Nephron (organoid): ENCODE measurements at regions not wholly inside any gene's neighbourhood (a gene's known extent, or its start where the extent isn't known, plus 50 kb on each side); places are given as distances from the start of the nearest gene placed in this dataset.

Experiments used
- H3K27ac Mint-ChIP-seq, 3 experiments: 2 replicates each; pipeline ENCODE4 v1.8.0; 2020; ENCODE audit warnings: mixed read lengths in 3 of 3, mild to moderate bottlenecking in 2 of 3, moderate library complexity in 1 of 3
- H3K27me3 Mint-ChIP-seq: 2 replicates; pipeline ENCODE4 v1.8.0; 2021; ENCODE audit warnings: low read depth, mild to moderate bottlenecking, moderate library complexity, mixed read lengths
- H3K36me3 Mint-ChIP-seq: 2 replicates; pipeline ENCODE4 v1.8.0; 2020; ENCODE audit warnings: low read depth, mixed read lengths
- H3K4me1 Mint-ChIP-seq: 2 replicates; pipeline ENCODE4 v1.8.0; 2020; ENCODE audit warnings: mixed read lengths
- H3K4me3 Mint-ChIP-seq, 3 experiments: 2 replicates each; pipeline ENCODE4 v1.8.0; 2020; ENCODE audit warnings: mild to moderate bottlenecking in 3 of 3, mixed read lengths in 3 of 3, moderate library complexity in 2 of 3
- H3K9me3 Mint-ChIP-seq: 2 replicates; pipeline ENCODE4 v1.8.0; 2020; ENCODE audit warnings: mixed read lengths
- CTCF ChIP-seq, 3 experiments: fragments of 200-600 bp; sonication (generic); IDR thresholded peaks; one replicate each; pipeline ENCODE4 v1.5.0; 2021; ENCODE audit warnings: antibody characterized with exemption in 3 of 3; ENCODE audit not compliant: unreplicated experiment in 3 of 3

DNA sequence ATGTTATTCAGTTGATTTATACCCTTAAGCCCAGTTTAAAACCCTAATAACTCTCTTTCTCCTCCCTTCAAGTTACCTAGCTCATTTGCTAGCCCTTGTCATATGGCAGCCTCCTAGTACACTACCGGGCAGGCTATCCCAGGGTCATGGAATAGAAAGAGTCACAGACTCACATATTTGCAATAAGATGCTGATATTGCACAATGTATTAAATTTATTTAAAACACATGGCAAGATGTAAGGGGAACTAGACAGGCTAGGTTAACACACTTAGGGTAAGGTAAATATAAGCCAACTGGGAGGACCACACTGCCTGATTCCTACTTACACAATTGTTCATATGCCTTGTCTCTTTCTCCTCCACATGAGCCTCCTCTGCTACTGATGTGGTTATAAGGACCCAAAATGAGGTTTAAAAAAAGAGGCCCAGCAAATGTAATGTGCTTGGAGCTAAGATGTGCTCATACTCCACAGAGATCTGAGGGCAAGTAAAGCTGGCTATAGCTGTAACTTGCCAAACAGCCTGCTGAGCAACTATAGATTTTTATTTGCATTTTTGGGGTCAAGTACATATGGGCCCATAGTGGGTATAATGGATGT is 130.0 kb downstream of the ENC1 start:
- Mint-ChIP-seq H3K4me3 (no peak overlapping the region), H3K36me3 (no peaks in the 10 kb centered on the region), H3K27ac (no peak overlapping the region), H3K27me3 (no peaks in the 10 kb centered on the region), H3K9me3 (no peaks in the 10 kb centered on the region), H3K4me1 (peaks cover 29% of the 10 kb centered on the region)
- TF ChIP-seq CTCF (IDR thresholded peaks at IDR 0.05; ENCODE audit: unreplicated experiment in 3 of 3): no peak

- Mint-ChIP-seq H3K27ac (peak overlapping the region; percentile 70 to 78 (median 71)), H3K4me1 (peaks cover 35% of the 10 kb centered on the region), H3K4me3 (no peak overlapping the region), H3K27me3 (no peaks in the 10 kb centered on the region), H3K36me3 (no peaks in the 10 kb centered on the region), H3K9me3 (no peaks in the 10 kb centered on the region)
- TF ChIP-seq CTCF (IDR thresholded peaks at IDR 0.05; ENCODE audit: unreplicated experiment in 3 of 3): no peak
Observed at GRCh38 chr5:74507370-74508005, 133.0 kb downstream of the ENC1 start.

GRCh38 chr5:74506119-74506518 is 134.4 kb downstream of the ENC1 start:
- H3K9me3 Mint-ChIP-seq: no peaks in the 10 kb centered on the region
- H3K27me3 Mint-ChIP-seq: no peaks in the 10 kb centered on the region
- H3K27ac Mint-ChIP-seq: peak overlapping the region; percentile 72 to 86 (median 76)
- TF ChIP-seq CTCF (IDR thresholded peaks at IDR 0.05; ENCODE audit: unreplicated experiment in 3 of 3): no peak
- no peaks in the 10 kb centered on the region for H3K36me3 Mint-ChIP-seq
- H3K4me3 Mint-ChIP-seq: no peak overlapping the region
- peaks cover 43% of the 10 kb centered on the region for H3K4me1 Mint-ChIP-seq

DNA sequence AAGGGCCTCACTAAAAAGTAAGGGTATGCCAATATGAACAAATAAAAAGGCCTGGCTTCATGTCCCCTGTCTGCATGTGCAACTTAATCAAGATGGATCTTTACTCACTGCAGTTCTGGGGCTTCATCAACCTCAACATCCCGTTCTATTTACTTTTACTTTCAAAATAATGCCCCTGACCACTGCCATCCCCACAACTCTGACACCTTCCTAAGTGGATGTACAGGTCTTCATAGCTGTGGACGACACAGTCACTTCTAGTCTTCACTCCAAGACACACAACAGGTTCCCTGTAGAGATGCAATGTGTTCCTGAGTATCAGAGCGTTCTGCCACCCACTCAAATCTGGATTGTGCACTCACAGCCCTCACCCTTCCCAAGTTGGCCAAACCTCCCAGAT is 136.1 kb downstream of the ENC1 start:
- Mint-ChIP-seq H3K9me3 (no peaks in the 10 kb centered on the region), H3K27me3 (no peaks in the 10 kb centered on the region)

DNA sequence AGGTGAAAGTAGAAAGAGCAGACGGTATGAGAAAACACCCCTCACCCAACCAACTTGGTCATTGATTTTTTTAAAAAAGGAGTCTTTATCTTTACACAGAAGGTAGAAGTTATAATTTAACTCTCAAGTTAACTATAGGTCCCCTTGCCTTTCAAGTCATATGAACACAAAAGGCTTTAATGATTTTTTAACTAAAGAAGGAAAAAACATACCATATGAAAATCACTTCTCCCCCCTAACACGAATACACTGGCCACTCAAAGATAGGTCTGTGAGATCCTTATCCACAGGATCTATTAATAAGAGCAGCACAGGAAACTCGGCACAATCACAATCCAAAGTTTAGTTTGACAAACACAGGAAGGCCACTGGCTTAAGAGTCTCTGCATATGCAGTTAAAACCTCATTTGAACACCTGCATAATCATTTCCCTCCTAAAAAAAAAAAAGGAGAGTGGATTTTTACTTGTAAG is 138.0 kb downstream of the ENC1 start:
- peak overlapping the region; percentile 76 to 82 (median 80) for H3K27ac Mint-ChIP-seq
- no peak overlapping the region for H3K4me3 Mint-ChIP-seq
- H3K36me3 Mint-ChIP-seq: no peaks in the 10 kb centered on the region
- TF ChIP-seq CTCF (IDR thresholded peaks at IDR 0.05; ENCODE audit: unreplicated experiment in 3 of 3): no peak
- no peaks in the 10 kb centered on the region for H3K27me3 Mint-ChIP-seq
- H3K9me3 Mint-ChIP-seq: no peaks in the 10 kb centered on the region
- peaks cover 59% of the 10 kb centered on the region for H3K4me1 Mint-ChIP-seq

More for the DNA sequence above, 136.1 kb downstream of the ENC1 start:
- peaks cover 60% of the 10 kb centered on the region for H3K4me1 Mint-ChIP-seq
- TF ChIP-seq CTCF (IDR thresholded peaks at IDR 0.05; ENCODE audit: unreplicated experiment in 3 of 3): no peak
- peak overlapping the region; percentile 14 to 51 (median 43) for H3K27ac Mint-ChIP-seq
- H3K4me3 Mint-ChIP-seq: no peak overlapping the region
- H3K36me3 Mint-ChIP-seq: no peaks in the 10 kb centered on the region
